Liver (tissue), 8 donors: ENCODE measurements at regions not wholly inside any gene's neighbourhood (a gene's known extent, or its start where the extent isn't known, plus 50 kb on each side); places are given as distances from the start of the nearest gene placed in this dataset.

Experiments
- DNase-seq: peaks from one replicate; pipeline ENCODE4 v3.0.0-alpha.2; 2017; ENCODE audit warnings: low spot score
- H3K27ac ChIP-seq, 2 donors: one replicate each; pipeline ENCODE4 v1.7.0; 2013; ENCODE audit warnings: inconsistent platforms in 2 of 2, low read length in 2 of 2, control low read depth in 1 of 2, low read depth in 1 of 2, mild to moderate bottlenecking in 1 of 2
- H3K27me3 ChIP-seq, 4 donors: one replicate each; pipeline versions ENCODE4 v1.6.1 to v1.7.0; 2013; ENCODE audit warnings: low read length in 3 of 4, inconsistent platforms in 1 of 4, mild to moderate bottlenecking in 1 of 4, moderate library complexity in 1 of 4; ENCODE audit not compliant: control insufficient read depth in 4 of 4, insufficient read depth in 4 of 4
- H3K36me3 ChIP-seq, 4 donors: one replicate each; pipeline versions ENCODE4 v1.6.1 to v1.7.0; 2013; ENCODE audit warnings: low read length in 3 of 4, mild to moderate bottlenecking in 3 of 4, low read depth in 1 of 4, moderate library complexity in 1 of 4; ENCODE audit not compliant: control insufficient read depth in 4 of 4, insufficient read depth in 3 of 4
- H3K4me1 ChIP-seq, 4 donors: one replicate each; pipeline versions ENCODE4 v1.6.1 to v1.7.0; 2013; ENCODE audit warnings: low read length in 3 of 4, mild to moderate bottlenecking in 3 of 4, moderate library complexity in 1 of 4; ENCODE audit not compliant: control insufficient read depth in 4 of 4, insufficient read depth in 4 of 4
- H3K4me3 ChIP-seq, 3 donors: one replicate each; pipeline versions ENCODE4 v1.6.1 to v1.7.0; 2013; ENCODE audit warnings: low read length in 3 of 3, control low read depth in 1 of 3, low read depth in 1 of 3, mild to moderate bottlenecking in 1 of 3
- H3K9ac ChIP-seq, 2 donors: one replicate each; pipeline ENCODE4 v1.7.0; 2013; ENCODE audit warnings: low read length in 2 of 2, mild to moderate bottlenecking in 2 of 2, moderate library complexity in 2 of 2, control low read depth in 1 of 2, low read depth in 1 of 2
- H3K9me3 ChIP-seq, 4 donors: one replicate each; pipeline versions ENCODE4 v1.6.1 to v1.7.0; 2013; ENCODE audit warnings: low read length in 3 of 4; ENCODE audit not compliant: control insufficient read depth in 4 of 4
- EGR1 ChIP-seq, 2 donors: IDR thresholded peaks; 2 replicates each; pipeline ENCODE4 v1.6.1; 2016 to 2018; ENCODE audit warnings: antibody characterized with exemption in 2 of 2, low read depth in 2 of 2
- FOXA1 ChIP-seq: IDR thresholded peaks from 2 replicates; pipeline ENCODE4 v1.6.1; 2016; ENCODE audit warnings: antibody characterized with exemption
- FOXA2 ChIP-seq: IDR thresholded peaks from 2 replicates; pipeline ENCODE4 v1.6.1; 2016; ENCODE audit warnings: antibody characterized with exemption
- HNF4A ChIP-seq, 2 donors: conservative IDR thresholded peaks; 2 replicates each; pipeline ENCODE4 v1.6.1; 2016; ENCODE audit warnings: antibody characterized with exemption in 2 of 2, mild to moderate bottlenecking in 2 of 2
- HNF4G ChIP-seq: IDR thresholded peaks from 2 replicates; pipeline ENCODE4 v1.6.1; 2016; ENCODE audit warnings: antibody characterized with exemption
- JUND ChIP-seq, 2 donors: IDR thresholded peaks; 2 replicates each; pipeline ENCODE4 v1.6.1; 2016; ENCODE audit warnings: antibody characterized with exemption in 2 of 2
- NR2F2 ChIP-seq: IDR thresholded peaks from 2 replicates; pipeline ENCODE4 v1.6.1; 2016; ENCODE audit warnings: antibody characterized with exemption
- RAD21 ChIP-seq, 2 donors: IDR thresholded peaks; 2 replicates each; pipeline ENCODE4 v1.6.1; 2016; ENCODE audit warnings: antibody characterized with exemption in 2 of 2, mild to moderate bottlenecking in 2 of 2
- RXRA ChIP-seq, 2 donors: IDR thresholded peaks; 2 replicates each; pipeline ENCODE4 v1.6.1; 2017 to 2018; ENCODE audit warnings: antibody characterized with exemption in 2 of 2, mild to moderate bottlenecking in 1 of 2
- TAF1 ChIP-seq: conservative IDR thresholded peaks from 2 replicates; pipeline ENCODE4 v1.6.1; 2016; ENCODE audit warnings: antibody characterized with exemption, mild to moderate bottlenecking
- WGBS: extraction: QIAGEN DNeasy Blood & Tissue Kit; methylation state at CpG from one replicate; pipeline ENCODE4 v1.1.7; 2013; 5-methylcytosine and 5-hydroxymethylcytosine counted together
- TF ChIP-seq, protein P1 (sequence below): IDR thresholded peaks from 2 replicates; pipeline ENCODE4 v1.6.1; 2016; ENCODE audit warnings: antibody characterized with exemption
- TF ChIP-seq, protein P2 (sequence below): fragments of 150-350 bp; IDR thresholded peaks from 2 replicates; pipeline ENCODE4 v1.5.1; 2017; ENCODE audit warnings: improper control_type of control experiment, low read depth, low read length; ENCODE audit not compliant: missing input control
- TF ChIP-seq, protein P3 (sequence below): IDR thresholded peaks from 2 replicates; pipeline ENCODE4 v1.6.1; 2016; ENCODE audit warnings: antibody characterized with exemption, mild to moderate bottlenecking
- TF ChIP-seq, protein P4 (sequence below): IDR thresholded peaks from 2 replicates; pipeline ENCODE4 v1.6.1; 2016; ENCODE audit warnings: antibody characterized with exemption
- donor health status: healthy.
- donor health status: healthy.
- donor health status: healthy.
- donor health status: healthy.
- donor health status: healthy.

DNA sequence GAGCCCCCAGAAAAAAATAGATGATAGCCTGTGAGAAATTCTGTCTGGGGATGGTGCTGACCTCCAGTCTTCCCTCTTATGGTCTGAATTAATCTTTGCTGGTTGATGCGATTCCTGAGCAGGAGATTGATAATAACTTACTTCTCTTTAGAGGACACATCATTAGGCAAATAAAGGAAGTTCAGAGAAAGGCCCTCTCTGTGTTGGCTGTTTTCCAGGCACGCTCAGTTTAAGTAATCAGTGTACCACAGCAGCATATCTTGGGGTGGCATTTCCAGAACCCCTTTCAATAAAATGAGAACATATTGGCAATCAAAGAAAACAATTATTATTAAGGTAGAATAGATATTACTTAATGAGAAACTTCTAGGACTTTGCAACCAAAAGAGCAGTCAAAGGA is 1129.3 kb upstream of the RAG2 start:
- WGBS: 48% methylated on average over 2 of the region's 2 CpGs
- no peak overlapping the region for H3K27ac ChIP-seq
- H3K9ac ChIP-seq: no peak overlapping the region
- no peak for DNase-seq
- H3K9me3 ChIP-seq: no peaks in the 10 kb centered on the region
- no peak overlapping the region for H3K4me3 ChIP-seq
- TF ChIP-seq, protein P1, sequence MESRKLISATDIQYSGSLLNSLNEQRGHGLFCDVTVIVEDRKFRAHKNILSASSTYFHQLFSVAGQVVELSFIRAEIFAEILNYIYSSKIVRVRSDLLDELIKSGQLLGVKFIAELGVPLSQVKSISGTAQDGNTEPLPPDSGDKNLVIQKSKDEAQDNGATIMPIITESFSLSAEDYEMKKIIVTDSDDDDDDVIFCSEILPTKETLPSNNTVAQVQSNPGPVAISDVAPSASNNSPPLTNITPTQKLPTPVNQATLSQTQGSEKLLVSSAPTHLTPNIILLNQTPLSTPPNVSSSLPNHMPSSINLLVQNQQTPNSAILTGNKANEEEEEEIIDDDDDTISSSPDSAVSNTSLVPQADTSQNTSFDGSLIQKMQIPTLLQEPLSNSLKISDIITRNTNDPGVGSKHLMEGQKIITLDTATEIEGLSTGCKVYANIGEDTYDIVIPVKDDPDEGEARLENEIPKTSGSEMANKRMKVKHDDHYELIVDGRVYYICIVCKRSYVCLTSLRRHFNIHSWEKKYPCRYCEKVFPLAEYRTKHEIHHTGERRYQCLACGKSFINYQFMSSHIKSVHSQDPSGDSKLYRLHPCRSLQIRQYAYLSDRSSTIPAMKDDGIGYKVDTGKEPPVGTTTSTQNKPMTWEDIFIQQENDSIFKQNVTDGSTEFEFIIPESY: no peak
- no peak for TF ChIP-seq RXRA (IDR thresholded peaks at IDR 0.05)
- no peak for TF ChIP-seq JUND (IDR thresholded peaks at IDR 0.05)
- no peaks in the 10 kb centered on the region for H3K4me1 ChIP-seq
- no peaks in the 10 kb centered on the region for H3K36me3 ChIP-seq
- no peaks in the 10 kb centered on the region for H3K27me3 ChIP-seq

DNA sequence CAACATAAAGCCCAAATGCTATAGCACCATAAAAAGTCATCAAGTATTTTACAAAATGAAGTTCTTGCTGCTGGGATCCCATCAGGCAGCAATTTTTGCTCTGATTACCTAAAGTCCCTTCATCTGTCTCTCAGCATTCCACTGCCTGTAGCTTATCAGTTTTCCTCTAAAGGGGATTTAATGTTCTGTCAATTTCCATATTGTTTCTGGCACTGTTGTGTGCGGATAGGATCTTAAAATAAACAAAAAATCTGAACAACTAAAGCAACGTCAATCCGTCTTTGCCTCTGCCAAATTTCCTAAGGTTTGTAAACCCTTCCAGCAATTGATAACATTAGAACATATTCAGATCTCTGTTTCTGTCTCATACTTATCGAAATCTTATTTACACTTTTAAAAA is 1126.3 kb upstream of the RAG2 start:
- no peak for DNase-seq
- H3K9me3 ChIP-seq: no peaks in the 10 kb centered on the region
- no peak overlapping the region for H3K27ac ChIP-seq
- H3K4me3 ChIP-seq: no peak overlapping the region
- H3K4me1 ChIP-seq: no peaks in the 10 kb centered on the region
- H3K27me3 ChIP-seq: no peaks in the 10 kb centered on the region
- 57% methylated on average over 4 of the region's 4 CpGs for WGBS
- TF ChIP-seq HNF4G: no peak
- TF ChIP-seq FOXA1: no peak
- no peak for TF ChIP-seq JUND (IDR thresholded peaks at IDR 0.05)
- TF ChIP-seq, protein P2, sequence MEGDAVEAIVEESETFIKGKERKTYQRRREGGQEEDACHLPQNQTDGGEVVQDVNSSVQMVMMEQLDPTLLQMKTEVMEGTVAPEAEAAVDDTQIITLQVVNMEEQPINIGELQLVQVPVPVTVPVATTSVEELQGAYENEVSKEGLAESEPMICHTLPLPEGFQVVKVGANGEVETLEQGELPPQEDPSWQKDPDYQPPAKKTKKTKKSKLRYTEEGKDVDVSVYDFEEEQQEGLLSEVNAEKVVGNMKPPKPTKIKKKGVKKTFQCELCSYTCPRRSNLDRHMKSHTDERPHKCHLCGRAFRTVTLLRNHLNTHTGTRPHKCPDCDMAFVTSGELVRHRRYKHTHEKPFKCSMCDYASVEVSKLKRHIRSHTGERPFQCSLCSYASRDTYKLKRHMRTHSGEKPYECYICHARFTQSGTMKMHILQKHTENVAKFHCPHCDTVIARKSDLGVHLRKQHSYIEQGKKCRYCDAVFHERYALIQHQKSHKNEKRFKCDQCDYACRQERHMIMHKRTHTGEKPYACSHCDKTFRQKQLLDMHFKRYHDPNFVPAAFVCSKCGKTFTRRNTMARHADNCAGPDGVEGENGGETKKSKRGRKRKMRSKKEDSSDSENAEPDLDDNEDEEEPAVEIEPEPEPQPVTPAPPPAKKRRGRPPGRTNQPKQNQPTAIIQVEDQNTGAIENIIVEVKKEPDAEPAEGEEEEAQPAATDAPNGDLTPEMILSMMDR: no peak
- TF ChIP-seq, protein P3, sequence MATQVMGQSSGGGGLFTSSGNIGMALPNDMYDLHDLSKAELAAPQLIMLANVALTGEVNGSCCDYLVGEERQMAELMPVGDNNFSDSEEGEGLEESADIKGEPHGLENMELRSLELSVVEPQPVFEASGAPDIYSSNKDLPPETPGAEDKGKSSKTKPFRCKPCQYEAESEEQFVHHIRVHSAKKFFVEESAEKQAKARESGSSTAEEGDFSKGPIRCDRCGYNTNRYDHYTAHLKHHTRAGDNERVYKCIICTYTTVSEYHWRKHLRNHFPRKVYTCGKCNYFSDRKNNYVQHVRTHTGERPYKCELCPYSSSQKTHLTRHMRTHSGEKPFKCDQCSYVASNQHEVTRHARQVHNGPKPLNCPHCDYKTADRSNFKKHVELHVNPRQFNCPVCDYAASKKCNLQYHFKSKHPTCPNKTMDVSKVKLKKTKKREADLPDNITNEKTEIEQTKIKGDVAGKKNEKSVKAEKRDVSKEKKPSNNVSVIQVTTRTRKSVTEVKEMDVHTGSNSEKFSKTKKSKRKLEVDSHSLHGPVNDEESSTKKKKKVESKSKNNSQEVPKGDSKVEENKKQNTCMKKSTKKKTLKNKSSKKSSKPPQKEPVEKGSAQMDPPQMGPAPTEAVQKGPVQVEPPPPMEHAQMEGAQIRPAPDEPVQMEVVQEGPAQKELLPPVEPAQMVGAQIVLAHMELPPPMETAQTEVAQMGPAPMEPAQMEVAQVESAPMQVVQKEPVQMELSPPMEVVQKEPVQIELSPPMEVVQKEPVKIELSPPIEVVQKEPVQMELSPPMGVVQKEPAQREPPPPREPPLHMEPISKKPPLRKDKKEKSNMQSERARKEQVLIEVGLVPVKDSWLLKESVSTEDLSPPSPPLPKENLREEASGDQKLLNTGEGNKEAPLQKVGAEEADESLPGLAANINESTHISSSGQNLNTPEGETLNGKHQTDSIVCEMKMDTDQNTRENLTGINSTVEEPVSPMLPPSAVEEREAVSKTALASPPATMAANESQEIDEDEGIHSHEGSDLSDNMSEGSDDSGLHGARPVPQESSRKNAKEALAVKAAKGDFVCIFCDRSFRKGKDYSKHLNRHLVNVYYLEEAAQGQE: no peak
- TF ChIP-seq, protein P1: no peak
- H3K36me3 ChIP-seq: no peaks in the 10 kb centered on the region
- H3K9ac ChIP-seq: no peak overlapping the region

DNA sequence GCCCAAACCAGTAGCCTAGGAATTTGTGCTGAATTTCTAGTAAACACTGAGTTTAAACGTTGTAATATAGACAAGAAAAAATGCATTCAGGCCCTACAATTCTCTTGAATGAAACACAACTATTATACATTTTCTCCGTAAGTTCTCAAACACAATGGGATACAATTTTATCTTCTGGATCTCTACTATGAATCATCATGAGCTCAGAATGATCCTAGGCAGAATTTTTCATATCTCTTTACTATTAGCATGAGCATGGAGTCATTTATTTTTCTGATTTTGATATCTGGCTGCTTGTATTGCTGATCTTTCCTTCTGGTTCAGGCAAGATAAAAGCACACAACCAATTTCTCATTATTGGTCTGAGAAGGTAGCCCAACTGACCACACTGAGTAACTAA is 1123.4 kb upstream of the RAG2 start:
- WGBS: 73% methylated on average over 2 of the region's 2 CpGs
- Histone ChIP-seq H3K9ac (no peak overlapping the region), H3K4me1 (no peaks in the 10 kb centered on the region), H3K9me3 (no peaks in the 10 kb centered on the region), H3K36me3 (no peaks in the 10 kb centered on the region), H3K4me3 (no peak overlapping the region), H3K27me3 (no peaks in the 10 kb centered on the region), H3K27ac (no peak overlapping the region)
- DNase-seq: no peak
- TF ChIP-seq EGR1 (IDR thresholded peaks at IDR 0.05; ENCODE audit: low read depth in 2 of 2): no peak
- TF ChIP-seq JUND (IDR thresholded peaks at IDR 0.05): no peak
- TF ChIP-seq, protein P3: no peak
- no peak for TF ChIP-seq TAF1
- TF ChIP-seq, protein P4, sequence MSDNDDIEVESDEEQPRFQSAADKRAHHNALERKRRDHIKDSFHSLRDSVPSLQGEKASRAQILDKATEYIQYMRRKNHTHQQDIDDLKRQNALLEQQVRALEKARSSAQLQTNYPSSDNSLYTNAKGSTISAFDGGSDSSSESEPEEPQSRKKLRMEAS: no peak
- no peak for TF ChIP-seq RAD21 (IDR thresholded peaks at IDR 0.05)
- no peak for TF ChIP-seq FOXA2
- no peak for TF ChIP-seq NR2F2
- no peak for TF ChIP-seq HNF4A (conservative IDR thresholded peaks at IDR 0.05)
